DMS53 treated with DMSO at 0.1 percent for 48 hours (cell line): ENCODE measurements at regions not wholly inside any gene's neighbourhood (a gene's known extent, or its start where the extent isn't known, plus 50 kb on each side); places are given as distances from the start of the nearest gene placed in this dataset.
A peak's percentile ranks its signal among the peaks of the same experiment; 100 is the strongest.
"Not testable (repeated sequence)": the region's sequence is repeated elsewhere in the genome, so short reads cannot be mapped to it uniquely, and the experiment has no call there.

ENCODE experiments used
- DNase-seq: peaks from one replicate; lab custom pipeline; 2025; ENCODE audit not compliant: unreplicated experiment; lab: John Stamatoyannopoulos, UW

- DNase-seq, result not testable (repeated sequence)
These were observed 459.0 kb upstream of the HTR1E start for GRCh38 chr6:86478316-86478715.

GRCh38 chr6:86477500-86478148 is 459.7 kb upstream of the HTR1E start:
- peak; percentile 15 for DNase-seq

GRCh38 chr6:86476311-86476710 is 461.0 kb upstream of the HTR1E start:
- DNase-seq, result no peak

- no peak for DNase-seq
These were observed 463.2 kb upstream of the HTR1E start for GRCh38 chr6:86474081-86474480.

- no peak for DNase-seq
These were observed 465.5 kb upstream of the HTR1E start for GRCh38 chr6:86471791-86472190.

- DNase-seq, result no peak
These were observed 477.4 kb upstream of the HTR1E start for GRCh38 chr6:86459978-86460377.

GRCh38 chr6:86456821-86457220 is 480.5 kb upstream of the HTR1E start:
- DNase-seq, result no peak

GRCh38 chr6:86453232-86453631 is 484.1 kb upstream of the HTR1E start:
- no peak for DNase-seq

GRCh38 chr6:86448398-86448797 is 488.9 kb upstream of the HTR1E start:
- DNase-seq, result no peak

GRCh38 chr6:86440608-86441007 is 496.7 kb upstream of the HTR1E start:
- no peak for DNase-seq

- no peak for DNase-seq
These were observed 513.8 kb upstream of the HTR1E start for GRCh38 chr6:86423571-86423970.

GRCh38 chr6:86412057-86412456 is 525.3 kb upstream of the HTR1E start:
- no peak for DNase-seq

GRCh38 chr6:86407128-86407527 is 530.2 kb upstream of the HTR1E start:
- no peak for DNase-seq

- not testable (repeated sequence) for DNase-seq
These were observed 544.5 kb upstream of the HTR1E start for GRCh38 chr6:86392850-86393249.

GRCh38 chr6:86380571-86381125 is 556.7 kb upstream of the HTR1E start:
- no peak for DNase-seq

GRCh38 chr6:86357877-86358276 is 579.5 kb upstream of the HTR1E start:
- DNase-seq, result no peak

- DNase-seq, result no peak
These were observed 582.1 kb upstream of the HTR1E start for GRCh38 chr6:86355271-86355670.

- no peak for DNase-seq
These were observed 605.4 kb upstream of the HTR1E start for GRCh38 chr6:86331919-86332318.

GRCh38 chr6:86331265-86331840 is 606.0 kb upstream of the HTR1E start:
- no peak for DNase-seq

- no peak for DNase-seq
These were observed 631.1 kb upstream of the HTR1E start for GRCh38 chr6:86306210-86306609.

- DNase-seq, result no peak
These were observed 643.2 kb upstream of the SYNCRIP start for GRCh38 chr6:86285876-86286275.

- not testable (repeated sequence) for DNase-seq
These were observed 642.3 kb upstream of the SYNCRIP start for GRCh38 chr6:86284809-86285480.
